HEK293T (cell line): ENCODE measurements at regions not wholly inside any gene's neighbourhood (a gene's known extent, or its start where the extent isn't known, plus 50 kb on each side); places are given as distances from the start of the nearest gene placed in this dataset.
"Not testable (repeated sequence)": the region's sequence is repeated elsewhere in the genome, so short reads cannot be mapped to it uniquely, and the experiment has no call there.

ENCODE experiments used
- ARNT ChIP-seq: fragments of 450-650 bp; IDR thresholded peaks from 2 replicates; pipeline ENCODE4 v1.6.1; 2017; ENCODE audit warnings: mild to moderate bottlenecking
- BHLHE40 ChIP-seq: fragments of 450-650 bp; IDR thresholded peaks from 2 replicates; pipeline ENCODE4 v1.6.1; 2016; ENCODE audit warnings: mild to moderate bottlenecking, moderate library complexity, borderline replicate concordance
- CTBP1 ChIP-seq: fragments of 450-650 bp; IDR thresholded peaks from 2 replicates; pipeline ENCODE4 v1.6.1; 2016; ENCODE audit warnings: borderline replicate concordance
- ELF4 ChIP-seq: fragments of 450-650 bp; IDR thresholded peaks from 2 replicates; pipeline ENCODE4 v1.6.1; 2017; ENCODE audit warnings: antibody characterized with exemption
- FOXK2 ChIP-seq: fragments of 450-650 bp; IDR thresholded peaks from 2 replicates; pipeline ENCODE4 v1.6.1; 2016; ENCODE audit warnings: mild to moderate bottlenecking
- FOXM1 ChIP-seq: fragments of 450-650 bp; IDR thresholded peaks from 2 replicates; pipeline ENCODE4 v1.6.1; 2017; ENCODE audit warnings: mild to moderate bottlenecking, borderline replicate concordance
- LEF1 ChIP-seq: fragments of 450-650 bp; IDR thresholded peaks from 2 replicates; pipeline ENCODE4 v1.6.1; 2017; ENCODE audit warnings: mild to moderate bottlenecking, borderline replicate concordance
- NFRKB ChIP-seq: fragments of 450-650 bp; IDR thresholded peaks from 2 replicates; pipeline ENCODE4 v1.6.1; 2016; ENCODE audit warnings: mild to moderate bottlenecking, moderate library complexity
- SP1 ChIP-seq: fragments of 450-650 bp; IDR thresholded peaks from 2 replicates; pipeline ENCODE4 v1.6.1; 2017
- TARDBP ChIP-seq: fragments of 450-650 bp; IDR thresholded peaks from 2 replicates; pipeline ENCODE4 v1.6.1; 2016
- ZNF384 ChIP-seq: fragments of 450-650 bp; IDR thresholded peaks from 2 replicates; pipeline ENCODE4 v1.6.1; 2016

GRCh38 chr1:118511922-118512321, 326.9 kb upstream of the SPAG17 start:
- not testable (repeated sequence) for TF ChIP-seq FOXM1, TARDBP, SP1, BHLHE40, ELF4, ZNF384, ARNT, NFRKB, FOXK2, CTBP1, LEF1
